GM10266 (cell line): ENCODE measurements at regions not wholly inside any gene's neighbourhood (a gene's known extent, or its start where the extent isn't known, plus 50 kb on each side); places are given as distances from the start of the nearest gene placed in this dataset.

Experiments
- DNase-seq: peaks from one replicate; pipeline ENCODE4 v3.0.0; 2012; ENCODE audit errors: extremely low spot score
- CTCF ChIP-seq: IDR thresholded peaks from 2 replicates; pipeline ENCODE4 v1.5.1; 2012; ENCODE audit warnings: mild to moderate bottlenecking, low read depth; ENCODE audit not compliant: control insufficient read depth, insufficient read depth; ENCODE audit errors: missing control alignments

GRCh38 chr14:95385701-95386100 is 66.0 kb upstream of the CLMN start:
- no peak for TF ChIP-seq CTCF
- DNase-seq = no peak

- no peak for DNase-seq
- TF ChIP-seq CTCF = no peak
These were observed 63.0 kb upstream of the CLMN start for GRCh38 chr14:95382747-95383146.

GRCh38 chr14:95381726-95382125 is 62.0 kb upstream of the CLMN start:
- no peak for TF ChIP-seq CTCF

GRCh38 chr14:95380350-95381042 is 60.8 kb upstream of the CLMN start:
- no peak for TF ChIP-seq CTCF
- DNase-seq = no peak

More at GRCh38 chr14:95381726-95382125, 62.0 kb upstream of the CLMN start:
- no peak for DNase-seq

- no peak for DNase-seq
- TF ChIP-seq CTCF = no peak
These were observed 59.9 kb upstream of the CLMN start for GRCh38 chr14:95379634-95380033.

- no peak for DNase-seq
- no peak for TF ChIP-seq CTCF
These were observed 55.9 kb upstream of the CLMN start for GRCh38 chr14:95375539-95376109.

GRCh38 chr14:95374239-95374997 is 54.7 kb upstream of the CLMN start:
- TF ChIP-seq CTCF = no peak

More at GRCh38 chr14:95374239-95374997, 54.7 kb upstream of the CLMN start:
- DNase-seq = no peak
